ENCODE measurements at regions not wholly inside any gene's neighbourhood (a gene's known extent, or its start where the extent isn't known, plus 50 kb on each side); places are given as distances from the start of the nearest gene placed in this dataset.
A peak's percentile ranks its signal among the peaks of the same experiment; 100 is the strongest.

GRCh38 chr11:79561496-79561895 lies 120.7 kb upstream of the TENM4 start:
- no peak for DNase-seq (ENCODE audit: low read depth)

- DNase-seq (ENCODE audit: low read depth): no peak
Observed at GRCh38 chr11:79550809-79551208, 110.0 kb upstream of the TENM4 start.

- DNase-seq (ENCODE audit: low read depth): peak; percentile 12
Observed at GRCh38 chr11:79547256-79547655, 106.4 kb upstream of the TENM4 start.

GRCh38 chr11:79546351-79546750 lies 105.5 kb upstream of the TENM4 start:
- DNase-seq (ENCODE audit: low read depth): no peak

- no peak for DNase-seq (ENCODE audit: low read depth)
Observed at GRCh38 chr11:79544361-79544760, 103.5 kb upstream of the TENM4 start.

- no peak for DNase-seq (ENCODE audit: low read depth)
Observed at GRCh38 chr11:79543101-79543500, 102.3 kb upstream of the TENM4 start.

GRCh38 chr11:79541466-79541865 lies 100.6 kb upstream of the TENM4 start:
- DNase-seq (ENCODE audit: low read depth): no peak

GRCh38 chr11:79538775-79539174 lies 97.9 kb upstream of the TENM4 start:
- no peak for DNase-seq (ENCODE audit: low read depth)

GRCh38 chr11:79536155-79536917 lies 95.5 kb upstream of the TENM4 start:
- DNase-seq (ENCODE audit: low read depth): no peak

- DNase-seq (ENCODE audit: low read depth): no peak
Observed at GRCh38 chr11:79535606-79536005, 94.8 kb upstream of the TENM4 start.

GRCh38 chr11:79525257-79525656 lies 84.4 kb upstream of the TENM4 start:
- peak; percentile 7 for DNase-seq (ENCODE audit: low read depth)

- DNase-seq (ENCODE audit: low read depth): no peak
Observed at GRCh38 chr11:79522626-79523025, 81.8 kb upstream of the TENM4 start.

GRCh38 chr11:79520086-79520485 lies 79.3 kb upstream of the TENM4 start:
- DNase-seq (ENCODE audit: low read depth): no peak

GRCh38 chr11:79515781-79516180 lies 75.0 kb upstream of the TENM4 start:
- no peak for DNase-seq (ENCODE audit: low read depth)

- DNase-seq (ENCODE audit: low read depth): no peak
Observed at GRCh38 chr11:79514695-79515094, 73.9 kb upstream of the TENM4 start.

GRCh38 chr11:79514290-79514689 lies 73.5 kb upstream of the TENM4 start:
- no peak for DNase-seq (ENCODE audit: low read depth)

GRCh38 chr11:79512706-79513469 lies 72.1 kb upstream of the TENM4 start:
- DNase-seq (ENCODE audit: low read depth): no peak

GRCh38 chr11:79510960-79511359 lies 70.1 kb upstream of the TENM4 start:
- DNase-seq (ENCODE audit: low read depth): no peak

GRCh38 chr11:79508461-79508860 lies 67.6 kb upstream of the TENM4 start:
- DNase-seq (ENCODE audit: low read depth): no peak

- no peak for DNase-seq (ENCODE audit: low read depth)
Observed at GRCh38 chr11:79507706-79508105, 66.9 kb upstream of the TENM4 start.

GRCh38 chr11:79506734-79507344 lies 66.0 kb upstream of the TENM4 start:
- DNase-seq (ENCODE audit: low read depth): no peak

- DNase-seq (ENCODE audit: low read depth): no peak
Observed at GRCh38 chr11:79506124-79506523, 65.3 kb upstream of the TENM4 start.

- DNase-seq (ENCODE audit: low read depth): no peak
Observed at GRCh38 chr11:79503028-79503427, 62.2 kb upstream of the TENM4 start.

Measured in iris pigment epithelial cell (primary cell).